SHP77 treated with DMSO at 0.1 percent for 48 hours (cell line): ENCODE measurements at regions not wholly inside any gene's neighbourhood (a gene's known extent, or its start where the extent isn't known, plus 50 kb on each side); places are given as distances from the start of the nearest gene placed in this dataset.

Source experiments
- DNase-seq: peaks from one replicate; lab custom pipeline; 2025; lab: John Stamatoyannopoulos, UW

- no peak for DNase-seq
Measured at GRCh38 chr2:120883607-120884440, 148.2 kb downstream of the GLI2 start.

GRCh38 chr2:120884472-120885290 is 149.0 kb downstream of the GLI2 start:
- no peak for DNase-seq

- no peak for DNase-seq
Measured at GRCh38 chr2:120885321-120885720, 149.7 kb downstream of the GLI2 start.

- DNase-seq = no peak
Measured at GRCh38 chr2:120885749-120886148, 150.1 kb downstream of the GLI2 start.

- DNase-seq = no peak
Measured at GRCh38 chr2:120886534-120887319, 151.1 kb downstream of the GLI2 start.

GRCh38 chr2:120887320-120887697 is 151.6 kb downstream of the GLI2 start:
- DNase-seq = no peak

GRCh38 chr2:120887741-120888231 is 152.1 kb downstream of the GLI2 start:
- no peak for DNase-seq

- no peak for DNase-seq
Measured at GRCh38 chr2:120888851-120889250, 153.2 kb downstream of the GLI2 start.

GRCh38 chr2:120889936-120890335 is 154.3 kb downstream of the GLI2 start:
- no peak for DNase-seq

GRCh38 chr2:120890566-120891360 is 155.1 kb downstream of the GLI2 start:
- no peak for DNase-seq

GRCh38 chr2:120892271-120892966 is 156.8 kb downstream of the GLI2 start:
- no peak for DNase-seq

- no peak for DNase-seq
Measured at GRCh38 chr2:120892967-120893667, 157.4 kb downstream of the GLI2 start.

- DNase-seq = no peak
Measured at GRCh38 chr2:120893811-120894584, 158.3 kb downstream of the GLI2 start.

- DNase-seq = no peak
Measured at GRCh38 chr2:120894966-120895365, 159.3 kb downstream of the GLI2 start.

- no peak for DNase-seq
Measured at GRCh38 chr2:120896126-120896525, 160.5 kb downstream of the GLI2 start.

- no peak for DNase-seq
Measured at GRCh38 chr2:120896901-120897300, 161.2 kb downstream of the GLI2 start.

- DNase-seq = no peak
Measured at GRCh38 chr2:120897399-120897798, 161.7 kb downstream of the GLI2 start.

GRCh38 chr2:120898496-120898895 is 162.8 kb downstream of the GLI2 start:
- DNase-seq = no peak
